Thoracic aorta (tissue), 2 donors: ENCODE measurements at regions not wholly inside any gene's neighbourhood (a gene's known extent, or its start where the extent isn't known, plus 50 kb on each side); places are given as distances from the start of the nearest gene placed in this dataset.

Experiments used
- ATAC-seq: fragments of 150-250 bp; one replicate; pipeline ENCODE4 v1.8.0; 2017; ENCODE audit warnings: low read depth; ENCODE audit not compliant: insufficient number of reproducible peaks, low FRiP score
- DNase-seq: peaks from one replicate; pipeline ENCODE4 v3.0.0-alpha.2; 2020; ENCODE audit warnings: low spot score
- H3K27ac ChIP-seq, 2 donors: fragments of 200-600 bp; sonication (generic); 1 replicate in 1 of 2; 2 replicates in 1 of 2; pipeline ENCODE4 v1.5.1; 2016; ENCODE audit warnings: mild to moderate bottlenecking in 2 of 2, moderate library complexity in 2 of 2
- H3K27me3 ChIP-seq: fragments of 200-600 bp; sonication (generic); replicated peaks from 2 replicates; pipeline ENCODE4 v1.6.0; 2016; ENCODE audit warnings: mild to moderate bottlenecking; ENCODE audit not compliant: insufficient read depth
- H3K36me3 ChIP-seq: fragments of 200-600 bp; sonication (generic); one replicate; pipeline ENCODE4 v1.5.1; 2016
- H3K4me1 ChIP-seq, 2 donors: fragments of 200-600 bp; sonication (generic); 1 replicate in 1 of 2; 2 replicates in 1 of 2; pipeline versions ENCODE4 v1.5.1 to v1.6.0; 2016; ENCODE audit warnings: low read depth in 2 of 2, mild to moderate bottlenecking in 1 of 2; ENCODE audit not compliant: control insufficient read depth in 1 of 2
- H3K4me3 ChIP-seq: fragments of 200-600 bp; sonication (generic); 2 replicates; pipeline ENCODE4 v1.5.1; 2016; ENCODE audit warnings: mild to moderate bottlenecking
- H3K9me3 ChIP-seq: fragments of 200-600 bp; sonication (generic); 2 replicates; pipeline ENCODE4 v1.5.1; 2016
- TF ChIP-seq, protein P1 (sequence below): fragments of 200-600 bp; sonication (generic); IDR thresholded peaks from one replicate; pipeline ENCODE4 v1.5.1; 2019; ENCODE audit warnings: antibody characterized with exemption

DNA sequence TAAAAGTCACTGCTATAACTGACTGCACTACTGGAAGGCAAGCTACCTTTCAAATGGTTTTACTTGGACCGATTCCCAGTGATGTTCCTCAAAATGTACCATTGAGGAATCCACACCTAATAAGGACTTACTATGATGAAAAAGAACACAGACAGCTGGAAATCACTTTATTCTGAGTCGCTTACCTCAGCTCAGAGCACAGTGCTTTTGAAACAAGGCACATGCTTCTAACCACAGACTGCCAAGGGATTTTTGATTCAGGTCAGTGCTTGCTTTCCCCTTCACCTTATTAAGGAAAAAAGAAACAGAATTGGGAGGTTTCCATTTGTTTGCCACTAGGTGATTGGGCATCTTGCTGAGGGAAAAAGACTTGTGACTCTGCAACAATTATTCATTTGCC is 707.5 kb upstream of the FSHR start:
- no peaks in the 10 kb centered on the region for H3K27me3 ChIP-seq
- no peak overlapping the region for H3K27ac ChIP-seq
- H3K9me3 ChIP-seq, result no peaks in the 10 kb centered on the region
- H3K4me3 ChIP-seq, result no peak overlapping the region
- H3K4me1 ChIP-seq, result no peaks in the 10 kb centered on the region
- ATAC-seq (no peak), DNase-seq (no peak)
- H3K36me3 ChIP-seq, result no peaks in the 10 kb centered on the region
- TF ChIP-seq, protein P1, sequence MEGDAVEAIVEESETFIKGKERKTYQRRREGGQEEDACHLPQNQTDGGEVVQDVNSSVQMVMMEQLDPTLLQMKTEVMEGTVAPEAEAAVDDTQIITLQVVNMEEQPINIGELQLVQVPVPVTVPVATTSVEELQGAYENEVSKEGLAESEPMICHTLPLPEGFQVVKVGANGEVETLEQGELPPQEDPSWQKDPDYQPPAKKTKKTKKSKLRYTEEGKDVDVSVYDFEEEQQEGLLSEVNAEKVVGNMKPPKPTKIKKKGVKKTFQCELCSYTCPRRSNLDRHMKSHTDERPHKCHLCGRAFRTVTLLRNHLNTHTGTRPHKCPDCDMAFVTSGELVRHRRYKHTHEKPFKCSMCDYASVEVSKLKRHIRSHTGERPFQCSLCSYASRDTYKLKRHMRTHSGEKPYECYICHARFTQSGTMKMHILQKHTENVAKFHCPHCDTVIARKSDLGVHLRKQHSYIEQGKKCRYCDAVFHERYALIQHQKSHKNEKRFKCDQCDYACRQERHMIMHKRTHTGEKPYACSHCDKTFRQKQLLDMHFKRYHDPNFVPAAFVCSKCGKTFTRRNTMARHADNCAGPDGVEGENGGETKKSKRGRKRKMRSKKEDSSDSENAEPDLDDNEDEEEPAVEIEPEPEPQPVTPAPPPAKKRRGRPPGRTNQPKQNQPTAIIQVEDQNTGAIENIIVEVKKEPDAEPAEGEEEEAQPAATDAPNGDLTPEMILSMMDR, result no peak

DNA sequence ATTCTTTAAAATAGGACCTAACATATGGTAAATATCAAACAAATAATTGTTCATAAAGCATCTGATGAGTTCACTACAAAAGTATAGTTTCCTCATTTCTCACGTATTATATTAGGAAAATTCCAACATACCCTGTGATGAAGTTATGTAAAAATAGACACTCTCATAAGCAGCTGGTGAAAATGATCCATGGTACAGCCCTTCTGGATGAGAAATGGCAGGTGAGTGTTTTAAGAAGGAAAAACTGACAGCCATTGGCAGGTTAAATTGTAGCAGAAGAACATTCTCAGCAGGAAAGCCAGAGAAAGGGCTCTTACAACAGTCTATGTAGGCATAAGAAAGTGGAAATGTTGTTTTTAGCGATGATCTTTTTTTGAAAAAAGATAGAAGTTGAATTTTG is 706.5 kb upstream of the FSHR start:
- Histone ChIP-seq H3K4me3 (no peak overlapping the region), H3K4me1 (no peaks in the 10 kb centered on the region), H3K9me3 (no peaks in the 10 kb centered on the region), H3K27me3 (no peaks in the 10 kb centered on the region), H3K27ac (no peak overlapping the region), H3K36me3 (no peaks in the 10 kb centered on the region)
- TF ChIP-seq, protein P1, result no peak
- no peak for ATAC-seq
- no peak for DNase-seq

DNA sequence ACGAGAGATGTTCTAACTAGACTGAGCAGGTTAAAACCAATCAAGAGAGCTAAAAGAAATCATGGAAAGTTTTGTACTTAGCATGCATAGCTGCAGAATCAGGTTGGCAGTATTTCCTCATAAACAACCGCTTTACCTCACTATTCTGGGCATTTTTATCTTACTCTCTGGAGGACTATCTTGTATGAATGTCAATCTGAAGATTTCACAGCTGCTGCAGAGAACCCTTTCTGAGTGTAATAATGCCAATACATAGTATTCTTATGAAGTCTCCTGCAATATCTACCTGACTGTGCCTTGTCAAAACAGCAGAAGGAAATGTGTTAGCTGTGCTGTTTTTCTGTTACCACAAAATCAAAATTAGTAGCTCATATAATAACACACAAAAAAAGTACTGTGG is 705.9 kb upstream of the FSHR start:
- TF ChIP-seq, protein P1, result no peak
- DNase-seq (no peak), ATAC-seq (no peak)
- Histone ChIP-seq H3K27ac (no peak overlapping the region), H3K36me3 (no peaks in the 10 kb centered on the region), H3K9me3 (no peaks in the 10 kb centered on the region), H3K4me1 (no peaks in the 10 kb centered on the region), H3K4me3 (no peak overlapping the region), H3K27me3 (no peaks in the 10 kb centered on the region)

- ATAC-seq (no peak), DNase-seq (no peak)
- Histone ChIP-seq H3K4me1 (no peaks in the 10 kb centered on the region), H3K36me3 (no peaks in the 10 kb centered on the region), H3K27me3 (no peaks in the 10 kb centered on the region), H3K4me3 (no peak overlapping the region), H3K9me3 (no peaks in the 10 kb centered on the region), H3K27ac (no peak overlapping the region)
- TF ChIP-seq, protein P1, result no peak
These were observed 704.3 kb upstream of the FSHR start for GRCh38 chr2:49858657-49859056.

DNA sequence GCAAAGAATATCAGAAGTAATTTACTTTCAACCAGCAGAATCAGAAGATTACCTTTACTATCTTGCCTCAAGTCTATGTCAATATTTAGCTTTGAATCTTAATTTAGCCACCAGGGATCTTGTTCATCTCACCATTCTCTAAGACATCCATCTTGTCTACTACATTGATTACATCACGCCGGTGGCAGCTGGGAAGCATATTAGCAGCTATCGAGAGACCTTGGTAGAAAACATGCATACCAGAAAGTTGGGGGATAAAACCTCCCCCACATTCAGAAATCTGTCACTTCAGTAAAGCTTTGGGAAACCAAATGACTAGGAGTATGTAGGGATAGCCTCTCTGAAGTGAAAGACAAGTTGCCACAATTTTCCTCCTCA is 703.8 kb upstream of the FSHR start:
- H3K27me3 ChIP-seq, result no peaks in the 10 kb centered on the region
- no peaks in the 10 kb centered on the region for H3K36me3 ChIP-seq
- no peaks in the 10 kb centered on the region for H3K9me3 ChIP-seq
- no peak overlapping the region for H3K4me3 ChIP-seq
- ATAC-seq (no peak), DNase-seq (no peak)
- H3K4me1 ChIP-seq, result no peaks in the 10 kb centered on the region
- TF ChIP-seq, protein P1, result no peak
- no peak overlapping the region for H3K27ac ChIP-seq
